Neural crest cell (in vitro differentiated cells): ENCODE measurements at regions not wholly inside any gene's neighbourhood (a gene's known extent, or its start where the extent isn't known, plus 50 kb on each side); places are given as distances from the start of the nearest gene placed in this dataset.

Source experiments
- DNase-seq: peaks from one replicate; pipeline ENCODE4 v3.0.0; 2021; ENCODE audit warnings: low read depth, mixed read lengths, low spot score
- H3K27ac Mint-ChIP-seq: one replicate; pipeline ENCODE4 v1.8.0; 2021; ENCODE audit warnings: mild to moderate bottlenecking, mixed read lengths; ENCODE audit not compliant: unreplicated experiment
- H3K27me3 Mint-ChIP-seq: 2 replicates; pipeline ENCODE4 v1.8.0; 2021; ENCODE audit warnings: low read depth, mild to moderate bottlenecking, mixed read lengths
- H3K36me3 Mint-ChIP-seq: 2 replicates; pipeline ENCODE4 v1.8.0; 2021; ENCODE audit warnings: low read depth, mild to moderate bottlenecking, mixed read lengths
- H3K4me1 Mint-ChIP-seq: 2 replicates; pipeline ENCODE4 v1.8.0; 2021; ENCODE audit warnings: mixed read lengths
- H3K4me3 Mint-ChIP-seq: one replicate; pipeline ENCODE4 v1.8.0; 2021; ENCODE audit warnings: mild to moderate bottlenecking, mixed read lengths
- H3K9me3 Mint-ChIP-seq: 2 replicates; pipeline ENCODE4 v1.8.0; 2021; ENCODE audit warnings: mixed read lengths
- CTCF ChIP-seq: fragments of 200-600 bp; sonication (generic); conservative IDR thresholded peaks from 2 replicates; pipeline ENCODE4 v1.5.0; 2021; ENCODE audit warnings: antibody characterized with exemption, mild to moderate bottlenecking

GRCh38 chr7:131236318-131236672 is 91.4 kb upstream of the MKLN1 start:
- H3K9me3 Mint-ChIP-seq = peaks cover 6% of the 10 kb centered on the region
- H3K4me3 Mint-ChIP-seq = no peak overlapping the region
- H3K36me3 Mint-ChIP-seq = no peaks in the 10 kb centered on the region
- H3K27ac Mint-ChIP-seq = no peak overlapping the region
- no peak for TF ChIP-seq CTCF
- no peaks in the 10 kb centered on the region for H3K27me3 Mint-ChIP-seq
- DNase-seq = no peak
- H3K4me1 Mint-ChIP-seq = peaks cover 6% of the 10 kb centered on the region

DNA sequence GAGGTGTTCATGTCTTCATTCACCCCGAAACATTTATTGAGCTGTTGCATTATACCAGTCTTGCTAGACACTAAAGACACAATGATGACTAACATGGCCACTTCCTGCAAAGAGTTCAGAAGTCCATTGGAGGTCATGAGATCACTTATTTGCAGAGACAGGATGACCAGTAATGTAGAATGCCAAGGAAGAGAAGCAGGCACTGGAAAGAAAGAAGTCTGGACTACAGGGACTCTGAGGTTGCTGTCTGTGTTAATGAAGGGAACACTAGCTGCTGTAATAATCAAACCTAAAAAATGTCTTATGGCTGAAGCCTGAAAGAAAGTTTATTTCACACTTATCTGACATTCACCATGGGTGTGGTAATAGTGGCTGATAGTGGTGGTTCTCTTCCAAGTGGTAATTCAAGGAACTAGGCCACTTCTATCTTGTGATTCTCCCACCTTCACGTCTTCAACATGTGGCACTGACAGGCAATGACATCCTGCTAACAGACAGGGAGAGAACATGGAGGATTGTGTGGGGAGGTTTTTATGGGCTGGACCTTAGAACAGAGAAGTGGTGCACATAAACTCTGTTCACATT is 89.2 kb upstream of the MKLN1 start:
- no peaks in the 10 kb centered on the region for H3K36me3 Mint-ChIP-seq
- peaks cover 6% of the 10 kb centered on the region for H3K9me3 Mint-ChIP-seq
- H3K4me3 Mint-ChIP-seq = no peak overlapping the region
- no peak for TF ChIP-seq CTCF
- H3K27me3 Mint-ChIP-seq = no peaks in the 10 kb centered on the region
- DNase-seq = no peak
- H3K4me1 Mint-ChIP-seq = peaks cover 6% of the 10 kb centered on the region
- H3K27ac Mint-ChIP-seq = no peak overlapping the region

DNA sequence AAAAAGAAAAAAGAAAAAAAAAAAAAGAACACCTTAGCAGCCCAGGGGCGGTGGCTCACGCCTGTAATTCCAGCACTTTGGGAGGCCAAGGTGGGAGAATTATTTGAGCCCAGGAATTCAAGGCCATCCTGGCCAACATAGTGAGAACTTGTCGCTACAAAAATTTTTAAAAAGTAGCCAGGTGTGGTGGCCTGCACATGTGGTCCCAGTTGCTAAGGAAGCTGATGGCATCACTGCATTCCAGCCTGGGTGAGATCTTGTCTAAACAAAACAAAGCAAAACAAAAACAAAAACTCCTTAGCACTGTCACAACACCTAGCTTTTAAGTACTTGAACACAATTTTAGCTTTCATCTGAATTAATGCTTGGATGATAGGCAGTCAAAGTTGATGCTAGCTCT is 86.3 kb upstream of the MKLN1 start:
- DNase-seq = no peak
- H3K4me1 Mint-ChIP-seq = no peaks in the 10 kb centered on the region
- H3K36me3 Mint-ChIP-seq = no peaks in the 10 kb centered on the region
- H3K4me3 Mint-ChIP-seq = no peak overlapping the region
- no peak overlapping the region for H3K27ac Mint-ChIP-seq
- no peak for TF ChIP-seq CTCF
- H3K27me3 Mint-ChIP-seq = no peaks in the 10 kb centered on the region
- peaks cover 6% of the 10 kb centered on the region for H3K9me3 Mint-ChIP-seq

DNA sequence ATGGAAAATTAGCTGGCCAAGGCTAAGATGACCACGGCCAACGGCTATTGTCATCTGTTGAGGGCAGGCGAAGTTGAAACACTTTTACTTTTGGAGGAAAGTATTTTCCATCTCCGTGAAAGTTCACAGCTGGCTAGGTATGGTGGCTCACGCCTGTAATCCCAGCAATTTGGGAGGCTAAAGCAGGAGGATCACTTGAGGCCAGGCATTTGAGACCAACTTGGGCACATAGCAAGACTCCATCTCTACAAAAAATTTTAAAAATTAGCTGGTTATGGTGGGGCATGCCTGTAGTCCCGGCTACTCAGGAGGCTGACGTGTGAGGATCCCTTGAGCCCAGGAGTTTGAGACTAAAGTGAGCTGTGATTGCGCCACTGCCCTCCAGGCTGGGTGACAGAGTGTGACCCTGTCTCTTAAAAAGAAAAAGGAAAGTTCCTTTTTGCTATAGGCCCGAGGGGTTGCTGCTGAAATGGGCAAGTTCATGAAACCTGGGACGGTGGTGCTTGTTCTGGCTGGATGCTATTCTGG is 85.5 kb upstream of the MKLN1 start:
- H3K4me1 Mint-ChIP-seq = no peaks in the 10 kb centered on the region
- H3K4me3 Mint-ChIP-seq = no peak overlapping the region
- H3K27me3 Mint-ChIP-seq = no peaks in the 10 kb centered on the region
- H3K36me3 Mint-ChIP-seq = no peaks in the 10 kb centered on the region
- DNase-seq = no peak
- H3K27ac Mint-ChIP-seq = no peak overlapping the region
- TF ChIP-seq CTCF = no peak
- H3K9me3 Mint-ChIP-seq = peaks cover 6% of the 10 kb centered on the region

DNA sequence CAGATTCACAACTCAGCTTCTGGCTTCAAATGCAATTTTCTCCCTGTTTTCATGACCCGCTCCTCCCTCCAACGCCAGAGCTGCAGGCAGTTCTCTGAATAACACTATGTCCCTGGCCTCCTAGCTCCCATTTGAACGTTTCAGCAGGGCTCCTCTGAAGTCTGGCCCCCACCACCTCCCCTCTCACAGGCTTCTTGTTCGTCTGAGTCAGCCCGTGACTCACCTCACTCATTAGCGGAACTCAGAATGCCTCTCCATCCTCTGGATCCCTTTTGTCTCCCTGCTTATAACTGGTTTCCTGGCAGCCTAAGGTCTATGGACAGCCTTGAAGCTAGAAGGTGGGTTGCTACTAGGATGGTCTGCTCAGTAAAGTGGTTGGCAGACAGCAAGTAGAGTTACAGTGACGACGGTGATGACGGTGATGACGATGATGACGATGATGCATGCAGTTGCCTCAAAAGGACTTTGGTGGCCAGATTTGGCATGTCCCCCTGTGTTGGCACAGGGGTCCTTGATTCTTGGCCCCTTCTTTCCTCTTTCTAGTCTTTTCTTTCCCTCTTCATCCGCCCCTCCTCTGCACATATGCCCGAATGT is 83.3 kb upstream of the MKLN1 start:
- no peaks in the 10 kb centered on the region for H3K36me3 Mint-ChIP-seq
- no peak for DNase-seq
- no peak for TF ChIP-seq CTCF
- H3K27ac Mint-ChIP-seq = no peak overlapping the region
- no peak overlapping the region for H3K4me3 Mint-ChIP-seq
- H3K9me3 Mint-ChIP-seq = no peaks in the 10 kb centered on the region
- H3K27me3 Mint-ChIP-seq = no peaks in the 10 kb centered on the region
- H3K4me1 Mint-ChIP-seq = no peaks in the 10 kb centered on the region
